ENCODE measurements at regions not wholly inside any gene's neighbourhood (a gene's known extent, or its start where the extent isn't known, plus 50 kb on each side); places are given as distances from the start of the nearest gene placed in this dataset.

DNA sequence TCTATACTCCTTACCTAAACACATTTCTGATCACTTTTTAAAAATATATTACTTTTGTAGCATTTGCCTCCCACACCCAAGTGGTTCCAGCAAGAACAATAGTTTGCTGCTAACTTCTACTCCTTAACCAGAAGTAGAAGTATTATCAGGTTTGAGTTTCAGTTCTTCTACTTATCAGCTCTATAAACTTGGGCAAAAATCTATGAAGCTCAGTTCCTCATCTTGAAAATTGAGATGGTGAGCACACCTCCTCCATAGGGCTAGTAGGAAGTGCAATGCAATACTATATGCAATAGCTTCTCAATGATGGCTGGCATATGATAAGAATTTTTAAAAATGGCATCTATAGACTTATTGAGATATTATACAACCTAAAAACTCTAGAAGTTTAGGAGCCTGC lies 283.7 kb downstream of the TLR4 start:
- no peak for DNase-seq (ENCODE audit: low read depth)
- no peaks in the 10 kb centered on the region for H3K36me3 ChIP-seq (ENCODE audit: control insufficient read depth, insufficient read depth, low read length)
- H3K27me3 ChIP-seq (ENCODE audit: control insufficient read depth, insufficient read depth, low read length): no peaks in the 10 kb centered on the region
- TF ChIP-seq, protein P1, sequence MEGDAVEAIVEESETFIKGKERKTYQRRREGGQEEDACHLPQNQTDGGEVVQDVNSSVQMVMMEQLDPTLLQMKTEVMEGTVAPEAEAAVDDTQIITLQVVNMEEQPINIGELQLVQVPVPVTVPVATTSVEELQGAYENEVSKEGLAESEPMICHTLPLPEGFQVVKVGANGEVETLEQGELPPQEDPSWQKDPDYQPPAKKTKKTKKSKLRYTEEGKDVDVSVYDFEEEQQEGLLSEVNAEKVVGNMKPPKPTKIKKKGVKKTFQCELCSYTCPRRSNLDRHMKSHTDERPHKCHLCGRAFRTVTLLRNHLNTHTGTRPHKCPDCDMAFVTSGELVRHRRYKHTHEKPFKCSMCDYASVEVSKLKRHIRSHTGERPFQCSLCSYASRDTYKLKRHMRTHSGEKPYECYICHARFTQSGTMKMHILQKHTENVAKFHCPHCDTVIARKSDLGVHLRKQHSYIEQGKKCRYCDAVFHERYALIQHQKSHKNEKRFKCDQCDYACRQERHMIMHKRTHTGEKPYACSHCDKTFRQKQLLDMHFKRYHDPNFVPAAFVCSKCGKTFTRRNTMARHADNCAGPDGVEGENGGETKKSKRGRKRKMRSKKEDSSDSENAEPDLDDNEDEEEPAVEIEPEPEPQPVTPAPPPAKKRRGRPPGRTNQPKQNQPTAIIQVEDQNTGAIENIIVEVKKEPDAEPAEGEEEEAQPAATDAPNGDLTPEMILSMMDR (IDR thresholded peaks at IDR 0.05; ENCODE audit: insufficient read depth, low read depth, low read length): no peak
- POLR2A ChIA-PET: no interaction called here
- H3K4me3 ChIP-seq (ENCODE audit: low read depth, low read length): no peak overlapping the region
- CTCF ChIA-PET: interaction anchor here (0.6 kb wide), 1 partner anchor 582 kb away, joined by 3 read pairs; no protein-coding TSS in a partner anchor

DNA sequence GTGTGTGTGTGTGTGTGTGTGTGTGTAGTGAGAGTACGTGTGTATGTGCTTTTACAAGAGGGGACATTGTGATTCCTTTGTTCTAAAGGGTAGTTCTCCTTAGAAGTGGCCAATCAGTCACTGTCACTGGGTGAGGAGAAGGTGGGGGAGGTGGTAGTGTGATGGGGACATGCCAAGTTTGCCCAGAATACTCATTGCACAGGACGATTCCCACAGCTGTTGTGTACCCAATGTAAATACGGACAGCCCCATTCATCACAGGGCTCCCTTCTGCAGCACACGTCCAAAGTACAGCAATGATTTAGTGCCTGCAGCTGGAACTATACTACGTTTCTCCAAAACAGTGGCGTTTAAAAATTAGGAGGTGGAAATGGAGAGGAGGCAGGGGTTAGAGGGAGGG lies 287.8 kb downstream of the TLR4 start:
- TF ChIP-seq, protein P1 (IDR thresholded peaks at IDR 0.05; ENCODE audit: insufficient read depth, low read depth, low read length): no peak
- Histone ChIP-seq H3K27me3 (ENCODE audit: control insufficient read depth, insufficient read depth, low read length) (no peaks in the 10 kb centered on the region), H3K36me3 (ENCODE audit: control insufficient read depth, insufficient read depth, low read length) (no peaks in the 10 kb centered on the region), H3K4me3 (ENCODE audit: low read depth, low read length) (no peak overlapping the region)
- CTCF ChIA-PET: no interaction called here
- DNase-seq (ENCODE audit: low read depth): no peak
- POLR2A ChIA-PET: no interaction called here

DNA sequence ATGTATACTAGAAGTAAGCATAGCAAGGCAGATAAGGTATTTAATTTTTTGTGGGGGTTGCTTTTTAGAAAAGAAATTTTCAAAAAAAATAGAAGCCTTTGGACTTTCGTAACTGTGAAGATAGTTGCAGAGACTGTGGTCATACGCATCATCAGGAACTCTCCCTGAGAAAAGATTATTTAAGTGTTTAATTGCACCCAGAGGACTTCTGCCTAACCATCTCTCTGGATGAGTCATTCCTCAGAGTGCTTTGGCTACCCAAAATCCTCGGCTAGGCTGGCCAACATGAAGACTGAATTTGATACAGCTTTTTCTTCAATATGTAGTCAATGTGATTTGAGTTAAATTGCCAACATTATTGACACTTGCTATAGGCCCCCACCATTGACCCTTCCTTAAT lies 296.4 kb downstream of the TLR4 start:
- H3K27me3 ChIP-seq (ENCODE audit: control insufficient read depth, insufficient read depth, low read length): no peaks in the 10 kb centered on the region
- CTCF ChIA-PET: no interaction called here
- POLR2A ChIA-PET: no interaction called here
- DNase-seq (ENCODE audit: low read depth): no peak
- TF ChIP-seq, protein P1 (IDR thresholded peaks at IDR 0.05; ENCODE audit: insufficient read depth, low read depth, low read length): no peak
- no peak overlapping the region for H3K4me3 ChIP-seq (ENCODE audit: low read depth, low read length)
- no peaks in the 10 kb centered on the region for H3K36me3 ChIP-seq (ENCODE audit: control insufficient read depth, insufficient read depth, low read length)

- TF ChIP-seq, protein P1 (IDR thresholded peaks at IDR 0.05; ENCODE audit: insufficient read depth, low read depth, low read length): no peak
- no peak for DNase-seq (ENCODE audit: low read depth)
- Histone ChIP-seq H3K36me3 (ENCODE audit: control insufficient read depth, insufficient read depth, low read length) (no peaks in the 10 kb centered on the region), H3K4me3 (ENCODE audit: low read depth, low read length) (no peak overlapping the region), H3K27me3 (ENCODE audit: control insufficient read depth, insufficient read depth, low read length) (no peaks in the 10 kb centered on the region)
- ChIA-PET CTCF (no interaction called here), POLR2A (no interaction called here)
Measured at GRCh38 chr9:118003240-118003639, 299.0 kb downstream of the TLR4 start.

DNA sequence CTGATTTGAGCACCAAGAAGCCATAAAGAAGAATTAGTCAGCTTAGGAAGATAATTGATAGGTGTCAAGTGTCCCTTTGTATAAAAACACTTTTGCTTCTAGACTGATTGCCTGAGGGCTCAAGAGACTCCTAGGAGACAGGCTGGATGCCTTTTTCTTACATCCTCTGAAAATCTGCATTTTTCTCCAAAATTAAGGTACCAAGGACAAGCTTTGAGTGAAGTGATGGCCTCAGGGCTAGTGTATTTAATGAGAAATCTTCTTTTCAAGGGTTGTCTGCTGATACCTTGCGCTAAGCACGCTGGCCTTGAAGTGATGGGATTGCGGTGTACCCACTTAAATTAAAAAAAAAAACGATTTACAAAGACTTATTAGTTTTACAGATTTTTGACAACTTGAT lies 304.0 kb downstream of the TLR4 start:
- no peak overlapping the region for H3K4me3 ChIP-seq (ENCODE audit: low read depth, low read length)
- no peak for DNase-seq (ENCODE audit: low read depth)
- no peaks in the 10 kb centered on the region for H3K36me3 ChIP-seq (ENCODE audit: control insufficient read depth, insufficient read depth, low read length)
- TF ChIP-seq, protein P1 (IDR thresholded peaks at IDR 0.05; ENCODE audit: insufficient read depth, low read depth, low read length): no peak
- ChIA-PET POLR2A (no interaction called here), CTCF (no interaction called here)
- no peaks in the 10 kb centered on the region for H3K27me3 ChIP-seq (ENCODE audit: control insufficient read depth, insufficient read depth, low read length)

Data from BJ (cell line).